HG02759 (cell line): ENCODE measurements at regions not wholly inside any gene's neighbourhood (a gene's known extent, or its start where the extent isn't known, plus 50 kb on each side); places are given as distances from the start of the nearest gene placed in this dataset.
"Not testable (repeated sequence)": the region's sequence is repeated elsewhere in the genome, so short reads cannot be mapped to it uniquely, and the experiment has no call there.

Experiments
- ATAC-seq: cut with Tn5 transposase; IDR thresholded peaks from one replicate; pipeline ENCODE4 v1.9.1; 2021; ENCODE audit warnings: mild to moderate bottlenecking, moderate library complexity; ENCODE audit not compliant: unreplicated experiment

- peak; percentile 40 for ATAC-seq
Measured at GRCh38 chr5:99032234-99033013, 103.6 kb upstream of the CHD1 start.

- no peak for ATAC-seq
Measured at GRCh38 chr5:99030906-99031440, 102.2 kb upstream of the CHD1 start.

GRCh38 chr5:99029172-99029571 is 100.4 kb upstream of the CHD1 start:
- ATAC-seq = no peak

- ATAC-seq = not testable (repeated sequence)
Measured at GRCh38 chr5:99028170-99028569, 99.4 kb upstream of the CHD1 start.

- peak; percentile 10 for ATAC-seq
Measured at GRCh38 chr5:99025298-99026045, 96.7 kb upstream of the CHD1 start.

GRCh38 chr5:99023330-99023729 is 94.5 kb upstream of the CHD1 start:
- ATAC-seq = no peak

GRCh38 chr5:99022250-99022649 is 93.4 kb upstream of the CHD1 start:
- no peak for ATAC-seq

GRCh38 chr5:99020698-99021048 is 91.9 kb upstream of the CHD1 start:
- no peak for ATAC-seq

GRCh38 chr5:99019812-99020697 is 91.2 kb upstream of the CHD1 start:
- peak; percentile 79 for ATAC-seq

GRCh38 chr5:99019254-99019653 is 90.4 kb upstream of the CHD1 start:
- no peak for ATAC-seq

GRCh38 chr5:99010294-99010693 is 81.5 kb upstream of the CHD1 start:
- no peak for ATAC-seq

- ATAC-seq = not testable (repeated sequence)
Measured at GRCh38 chr5:99008009-99008408, 79.2 kb upstream of the CHD1 start.

- peak; percentile 33 for ATAC-seq
Measured at GRCh38 chr5:99005506-99005905, 76.7 kb upstream of the CHD1 start.

- ATAC-seq = peak; percentile 99
Measured at GRCh38 chr5:99004960-99005359, 76.2 kb upstream of the CHD1 start.

GRCh38 chr5:99000876-99001275 is 72.1 kb upstream of the CHD1 start:
- no peak for ATAC-seq

- no peak for ATAC-seq
Measured at GRCh38 chr5:99000221-99000620, 71.4 kb upstream of the CHD1 start.

GRCh38 chr5:98999631-99000030 is 70.8 kb upstream of the CHD1 start:
- no peak for ATAC-seq

- ATAC-seq = no peak
Measured at GRCh38 chr5:98997000-98997399, 68.2 kb upstream of the CHD1 start.

GRCh38 chr5:98994611-98995010 is 65.8 kb upstream of the CHD1 start:
- ATAC-seq = no peak

- no peak for ATAC-seq
Measured at GRCh38 chr5:98993512-98993911, 64.7 kb upstream of the CHD1 start.

GRCh38 chr5:98992552-98992951 is 63.7 kb upstream of the CHD1 start:
- no peak for ATAC-seq
